Heart right ventricle (tissue), 16 donors: ENCODE measurements at regions not wholly inside any gene's neighbourhood (a gene's known extent, or its start where the extent isn't known, plus 50 kb on each side); places are given as distances from the start of the nearest gene placed in this dataset.

Source experiments
- ATAC-seq, 8 donors: fragments of 200-7000 bp; cut with Tn5 transposase; one replicate each; pipeline ENCODE4 v1.9.1; 2020; ENCODE audit warnings: mild to moderate bottlenecking in 8 of 8, moderate library complexity in 8 of 8, moderate number of reproducible peaks in 1 of 8
- DNase-seq, 2 donors: peaks; one replicate each; pipeline ENCODE4 v3.0.0-alpha.2; 2020
- H3K27ac ChIP-seq, 10 donors: fragments of 200-600 bp; sonication (generic) in 2 of 10; one replicate each; pipeline versions ENCODE4 v1.5.0 to v1.8.0; 2020 to 2022; ENCODE audit warnings: mild to moderate bottlenecking in 3 of 10
- H3K27me3 ChIP-seq, 7 donors: fragments of 200-600 bp; one replicate each; pipeline ENCODE4 v1.8.0; 2021 to 2022; ENCODE audit warnings: mild to moderate bottlenecking in 2 of 7
- H3K36me3 ChIP-seq, 9 donors: fragments of 200-600 bp; sonication (generic) in 1 of 9; one replicate each; pipeline versions ENCODE4 v1.5.0 to v1.8.0; 2020 to 2022; ENCODE audit warnings: mild to moderate bottlenecking in 2 of 9
- H3K4me1 ChIP-seq, 9 donors: fragments of 200-600 bp; sonication (generic) in 1 of 9; one replicate each; pipeline versions ENCODE4 v1.5.0 to v1.8.0; 2020 to 2022; ENCODE audit warnings: mild to moderate bottlenecking in 4 of 9
- H3K4me3 ChIP-seq, 10 donors: fragments of 200-600 bp; sonication (generic) in 2 of 10; one replicate each; pipeline versions ENCODE4 v1.5.0 to v1.8.0; 2020 to 2022; ENCODE audit warnings: mild to moderate bottlenecking in 7 of 10, moderate library complexity in 2 of 10
- H3K9me3 ChIP-seq, 11 donors: fragments of 200-600 bp in 10 of 11; sonication (generic) in 2 of 11; one replicate each; pipeline versions ENCODE4 v1.5.0 to v1.8.0; 2013 to 2022; ENCODE audit warnings: mild to moderate bottlenecking in 2 of 11, control low read depth in 1 of 11, moderate library complexity in 1 of 11
- CTCF ChIP-seq, 9 donors: fragments of 200-600 bp; sonication (generic) in 2 of 9; IDR thresholded peaks; one replicate each; pipeline versions ENCODE4 v1.5.0 to v1.8.0; 2021 to 2022; ENCODE audit warnings: antibody characterized with exemption in 9 of 9, mild to moderate bottlenecking in 5 of 9, moderate library complexity in 1 of 9
- WGBS, 2 donors: extraction: QIAGEN DNeasy Blood & Tissue Kit; methylation state at CpG; one replicate each; pipeline ENCODE4 v1.1.7; 2013; ENCODE audit warnings: inconsistent platforms in 1 of 2; 5-methylcytosine and 5-hydroxymethylcytosine counted together
- intact Hi-C, 10 donors: fragments of 100-400 bp; cut with DNase I; formaldehyde crosslinking; loops; one replicate each; pipeline versions ENCODE4 v1.11.1 to v1.14.2; 2022
- donor health status: Arrhythmogenic right ventricular cardiomyopathy.
- donor health status: ischemic (EF 13 %, LVEDD 7.1; RV severe dilation, severe dysfunction).
- donor health status: healthy with polysubstance abuse.
- donor health status: DM: no; HTN: yes; CAD: no.
- donor health status: DM: no; HTN: no; CAD: no.
- donor health status: ischemic (EF 25% LVEDD 6.9; RV normal size, moderate dysfunction).
- donor health status: ischemic (EF 25% LVEDD 5.7; RV mildly dilated, moderate dysfunction).
- donor health status: healthy.
- donor health status: DM: yes; HTN: yes; CAD: no.
- donor health status: Ischemic cardiomyopathy.
- donor health status: ischemic (EF 35%, LVEDD 5.7; RV mildly dilated, moderate dysfunction).
- donor health status: nonischemic (EF 11% LVEDD 7.7; RV severe dilation, severe dysfunction).
- donor health status: DM: yes; HTN: yes; CAD: no.
- donor health status: PGD.
- donor health status: ischemic (EF 29% LVEDD 5.4; RV normal size, mild dysfunction).
- donor health status: nonischemic (EF 23%, LVEDD 6.1; RV moderate dilation, normal function).

GRCh38 chr17:22510504-22510903 lies 818.2 kb downstream of the KCNJ18 start:
- TF ChIP-seq CTCF (IDR thresholded peaks at IDR 0.05): no peak
- Histone ChIP-seq H3K4me1 (no peaks in the 10 kb centered on the region), H3K27ac (no peak overlapping the region), H3K4me3 (no peak overlapping the region), H3K27me3 (peaks cover 0 to 3% (median 0%) of the 10 kb centered on the region in 7 donors), H3K9me3 (peaks cover 0 to 27% (median 0%) of the 10 kb centered on the region in 11 donors), H3K36me3 (no peaks in the 10 kb centered on the region)
- 51% methylated on average over 7 of the region's 7 CpGs for WGBS, 2 donors
- DNase-seq: no peak
- intact Hi-C loops: no loop called here
- ATAC-seq: no peak

DNA sequence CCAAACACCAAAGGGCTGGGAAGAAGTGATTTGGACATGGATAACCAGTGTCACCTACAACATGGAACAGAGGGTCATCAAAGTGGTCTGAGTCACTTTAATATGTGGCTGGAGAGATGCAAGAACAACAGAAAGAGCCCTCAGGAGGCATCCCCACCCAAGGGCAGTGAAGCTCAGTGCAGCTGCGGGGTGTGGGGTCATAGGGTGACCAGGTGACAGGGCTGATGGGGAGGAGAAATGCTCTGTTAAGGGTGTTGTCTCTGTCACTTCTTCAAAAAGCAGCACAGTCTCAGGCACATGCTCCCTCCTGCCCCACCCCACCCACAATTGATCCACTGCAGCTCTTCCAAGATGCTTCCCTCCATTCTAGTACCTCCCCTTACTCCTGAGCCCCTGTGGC lies 819.1 kb downstream of the KCNJ18 start:
- TF ChIP-seq CTCF (IDR thresholded peaks at IDR 0.05): no peak
- ATAC-seq: no peak
- Histone ChIP-seq H3K4me1 (no peaks in the 10 kb centered on the region), H3K4me3 (no peak overlapping the region), H3K36me3 (no peaks in the 10 kb centered on the region), H3K9me3 (peaks cover 0 to 20% (median 0%) of the 10 kb centered on the region in 11 donors), H3K27me3 (peaks cover 0 to under 1% (median 0%) of the 10 kb centered on the region in 7 donors), H3K27ac (no peak overlapping the region)
- 60 to 79% methylated on average over 1 of the region's 1 CpG for WGBS, 2 donors
- intact Hi-C loops: no loop called here
- DNase-seq: no peak

GRCh38 chr17:22512057-22512456 lies 819.7 kb downstream of the KCNJ18 start:
- H3K27me3 ChIP-seq: no peaks in the 10 kb centered on the region
- WGBS, 2 donors: 56 to 62% methylated on average over 3 of the region's 3 CpGs

DNA sequence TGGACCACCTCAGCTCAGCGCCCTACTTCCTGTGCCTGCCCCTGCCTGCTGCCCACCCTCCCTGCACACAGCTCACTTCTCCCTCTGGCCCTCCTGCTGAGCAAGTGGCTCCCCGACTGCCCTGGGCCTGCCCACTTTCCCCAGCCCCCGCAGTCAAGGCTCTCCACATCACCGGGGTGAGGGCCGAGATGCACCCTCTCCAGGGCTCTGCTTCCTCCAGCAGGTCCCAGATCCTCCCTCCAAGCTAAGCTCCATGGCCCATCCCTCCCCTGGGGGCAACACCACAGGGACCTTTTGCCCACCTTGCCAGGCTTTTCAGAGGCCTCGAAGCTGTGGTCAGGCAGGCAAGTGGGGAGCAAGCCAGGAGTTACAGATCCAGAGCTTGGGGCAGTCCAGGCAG lies 820.2 kb downstream of the KCNJ18 start:
- WGBS, 2 donors: 83 to 90% methylated on average over 6 of the region's 6 CpGs
- no peak for TF ChIP-seq CTCF (IDR thresholded peaks at IDR 0.05)
- Histone ChIP-seq H3K9me3 (peaks cover 0 to 19% (median 0%) of the 10 kb centered on the region in 11 donors), H3K4me3 (no peak overlapping the region), H3K27ac (no peak overlapping the region), H3K36me3 (no peaks in the 10 kb centered on the region), H3K4me1 (no peaks in the 10 kb centered on the region), H3K27me3 (no peaks in the 10 kb centered on the region)
- intact Hi-C loops: no loop called here
- DNase-seq (no peak), ATAC-seq (no peak)

More at GRCh38 chr17:22512057-22512456, 819.7 kb downstream of the KCNJ18 start:
- intact Hi-C loops: no loop called here
- Histone ChIP-seq H3K27ac (no peak overlapping the region), H3K36me3 (no peaks in the 10 kb centered on the region), H3K9me3 (peaks cover 0 to 19% (median 0%) of the 10 kb centered on the region in 11 donors), H3K4me3 (no peak overlapping the region), H3K4me1 (no peaks in the 10 kb centered on the region)
- TF ChIP-seq CTCF (IDR thresholded peaks at IDR 0.05): no peak
- no peak for ATAC-seq
- no peak for DNase-seq
